ENCODE measurements at regions not wholly inside any gene's neighbourhood (a gene's known extent, or its start where the extent isn't known, plus 50 kb on each side); places are given as distances from the start of the nearest gene placed in this dataset.

DNA sequence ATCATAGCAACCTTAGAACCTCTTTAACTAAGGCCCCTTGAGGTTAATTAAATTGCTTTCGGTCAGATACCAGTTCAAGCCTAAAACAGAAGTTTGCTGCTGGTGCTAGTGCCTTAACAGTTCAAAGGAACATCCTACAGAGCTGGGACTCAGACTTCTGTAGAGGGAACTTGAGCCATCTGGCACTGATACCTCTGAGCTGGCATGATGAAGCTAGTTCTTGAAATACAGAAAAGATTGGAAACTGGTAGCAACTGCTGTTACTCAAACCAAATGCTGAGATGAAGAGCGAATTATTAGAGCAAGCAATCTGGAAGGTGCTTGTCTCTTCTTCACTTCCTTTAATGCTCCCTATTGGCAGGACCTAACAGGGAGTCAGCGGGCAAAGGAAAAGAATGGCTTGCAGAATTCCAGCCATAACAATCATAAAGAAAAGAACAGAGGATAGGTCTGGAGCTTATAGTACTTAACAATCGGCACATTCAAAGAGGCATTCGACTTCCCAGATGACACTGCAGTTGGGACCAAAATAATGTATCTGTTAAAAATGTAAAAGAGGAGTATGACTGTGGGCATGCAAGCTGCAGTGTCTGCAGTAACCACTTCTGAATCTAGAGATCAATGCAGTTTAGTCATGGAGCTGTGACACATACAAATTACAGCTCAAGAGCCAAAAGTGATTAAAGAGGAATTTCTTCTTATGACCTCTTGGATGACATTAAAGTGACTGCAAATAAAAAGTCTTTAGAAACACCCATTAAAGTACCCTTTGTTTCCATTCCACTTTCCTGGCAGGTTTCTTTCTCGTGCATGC is 298.9 kb downstream of the PDGFC start:
- TF ChIP-seq, protein P1, sequence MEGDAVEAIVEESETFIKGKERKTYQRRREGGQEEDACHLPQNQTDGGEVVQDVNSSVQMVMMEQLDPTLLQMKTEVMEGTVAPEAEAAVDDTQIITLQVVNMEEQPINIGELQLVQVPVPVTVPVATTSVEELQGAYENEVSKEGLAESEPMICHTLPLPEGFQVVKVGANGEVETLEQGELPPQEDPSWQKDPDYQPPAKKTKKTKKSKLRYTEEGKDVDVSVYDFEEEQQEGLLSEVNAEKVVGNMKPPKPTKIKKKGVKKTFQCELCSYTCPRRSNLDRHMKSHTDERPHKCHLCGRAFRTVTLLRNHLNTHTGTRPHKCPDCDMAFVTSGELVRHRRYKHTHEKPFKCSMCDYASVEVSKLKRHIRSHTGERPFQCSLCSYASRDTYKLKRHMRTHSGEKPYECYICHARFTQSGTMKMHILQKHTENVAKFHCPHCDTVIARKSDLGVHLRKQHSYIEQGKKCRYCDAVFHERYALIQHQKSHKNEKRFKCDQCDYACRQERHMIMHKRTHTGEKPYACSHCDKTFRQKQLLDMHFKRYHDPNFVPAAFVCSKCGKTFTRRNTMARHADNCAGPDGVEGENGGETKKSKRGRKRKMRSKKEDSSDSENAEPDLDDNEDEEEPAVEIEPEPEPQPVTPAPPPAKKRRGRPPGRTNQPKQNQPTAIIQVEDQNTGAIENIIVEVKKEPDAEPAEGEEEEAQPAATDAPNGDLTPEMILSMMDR (conservative IDR thresholded peaks at IDR 0.05 in 1 of 2, IDR thresholded peaks at IDR 0.05 in 1 of 2; ENCODE audit: extremely low read depth in 1 of 2, insufficient read depth in 1 of 2, low read depth in 1 of 2, low read length in 2 of 2), result no peak
- no peak for TF ChIP-seq EZH2 (IDR thresholded peaks at IDR 0.05; ENCODE audit: borderline replicate concordance, low read length)

Measured in mammary epithelial cell (primary cell).